NB4 (cell line): ENCODE measurements at regions not wholly inside any gene's neighbourhood (a gene's known extent, or its start where the extent isn't known, plus 50 kb on each side); places are given as distances from the start of the nearest gene placed in this dataset.

Source experiments
- CTCF ChIP-seq: IDR thresholded peaks from one replicate; pipeline ENCODE4 v1.5.1; 2012; ENCODE audit warnings: low read depth, low read length
- MYC ChIP-seq: IDR thresholded peaks from 2 replicates; pipeline ENCODE4 v1.6.1; 2011; ENCODE audit warnings: low read depth, low read length

- TF ChIP-seq CTCF, result no peak
- TF ChIP-seq MYC, result no peak
Observed at GRCh38 chr5:2861605-2862004, 110.1 kb upstream of the IRX2 start.
